NCI-H146 treated with DMSO at 0.1 percent for 48 hours (cell line): ENCODE measurements at regions not wholly inside any gene's neighbourhood (a gene's known extent, or its start where the extent isn't known, plus 50 kb on each side); places are given as distances from the start of the nearest gene placed in this dataset.

ENCODE experiments used
- DNase-seq: peaks from one replicate; lab custom pipeline; 2025; ENCODE audit not compliant: unreplicated experiment; lab: John Stamatoyannopoulos, UW

DNA sequence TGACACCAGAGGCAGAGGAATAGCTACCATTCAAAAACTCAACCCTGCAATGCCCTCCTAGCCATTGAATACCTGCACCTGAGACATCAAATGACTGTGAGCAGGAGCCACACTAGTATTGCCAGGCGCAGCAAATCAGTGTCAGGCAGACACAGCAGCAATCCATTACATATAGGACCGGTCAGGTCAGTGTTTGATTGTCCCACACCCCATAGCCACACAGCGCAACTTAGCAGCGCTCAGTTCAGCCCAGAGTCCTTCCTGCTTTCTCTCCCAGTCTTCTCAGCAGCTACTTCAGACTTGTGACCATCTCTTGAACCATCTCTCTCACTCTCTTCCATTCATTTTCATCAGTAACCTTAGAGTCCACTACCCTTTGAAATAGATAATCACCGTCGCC, 181.6 kb upstream of the GPR12 start:
- DNase-seq = no peak

DNA sequence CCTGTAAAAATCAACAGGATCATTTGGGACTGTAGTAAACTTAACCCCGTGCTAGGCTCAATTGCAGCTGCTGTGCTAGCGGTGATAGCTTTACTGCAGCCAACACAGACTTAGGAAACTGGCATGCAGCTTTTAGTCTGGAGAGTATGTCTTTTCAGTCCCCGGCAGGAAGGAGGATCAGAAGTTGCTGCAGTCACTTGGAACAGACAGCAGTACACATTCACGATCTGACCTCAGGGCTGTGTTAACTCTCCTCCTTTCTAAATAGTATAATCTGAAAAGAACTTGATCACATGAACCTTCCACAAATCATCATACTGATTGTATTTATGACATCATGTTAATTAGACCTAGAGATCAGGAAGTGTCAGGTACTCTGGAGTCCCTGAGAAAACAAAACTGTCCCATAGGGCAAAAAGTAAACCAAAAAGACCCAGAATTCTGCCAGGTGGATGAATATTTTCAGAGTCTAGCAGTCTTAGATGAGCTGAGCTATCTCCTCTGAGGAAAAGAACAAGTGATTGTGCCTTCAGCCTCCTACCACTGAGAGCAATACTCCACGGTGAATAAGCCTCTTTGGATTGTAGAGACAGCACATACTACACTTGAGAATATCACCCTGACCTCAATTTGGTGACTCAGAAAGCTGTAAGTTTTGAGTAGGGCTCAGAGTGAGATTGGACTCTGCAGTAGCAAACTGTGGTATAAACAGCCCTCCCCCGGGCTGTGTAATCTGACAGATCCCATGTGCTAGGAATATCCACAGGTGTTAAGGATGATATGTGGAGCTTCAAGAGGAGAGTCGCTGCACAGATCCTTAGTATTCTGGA, 181.0 kb upstream of the GPR12 start:
- DNase-seq = no peak

DNA sequence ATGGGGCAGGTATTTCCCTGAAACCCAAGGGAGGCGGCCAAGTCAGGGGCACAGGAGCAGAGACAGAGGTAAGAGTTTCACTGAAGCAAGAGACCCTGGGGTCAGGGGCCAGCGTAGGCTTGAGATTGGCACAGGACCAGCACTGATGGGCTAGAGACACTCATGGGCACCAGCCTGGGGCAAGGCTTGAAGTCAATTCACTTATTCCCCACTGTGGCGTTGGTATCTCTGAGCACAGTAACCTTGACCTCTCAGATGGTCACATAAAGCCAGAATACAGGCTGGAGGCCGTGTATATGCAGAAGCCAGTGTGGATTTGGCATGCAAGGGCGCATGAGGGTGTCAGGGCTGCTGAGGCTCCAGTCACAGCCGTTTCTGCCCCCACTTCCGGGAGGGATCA, 173.5 kb upstream of the GPR12 start:
- no peak for DNase-seq

DNA sequence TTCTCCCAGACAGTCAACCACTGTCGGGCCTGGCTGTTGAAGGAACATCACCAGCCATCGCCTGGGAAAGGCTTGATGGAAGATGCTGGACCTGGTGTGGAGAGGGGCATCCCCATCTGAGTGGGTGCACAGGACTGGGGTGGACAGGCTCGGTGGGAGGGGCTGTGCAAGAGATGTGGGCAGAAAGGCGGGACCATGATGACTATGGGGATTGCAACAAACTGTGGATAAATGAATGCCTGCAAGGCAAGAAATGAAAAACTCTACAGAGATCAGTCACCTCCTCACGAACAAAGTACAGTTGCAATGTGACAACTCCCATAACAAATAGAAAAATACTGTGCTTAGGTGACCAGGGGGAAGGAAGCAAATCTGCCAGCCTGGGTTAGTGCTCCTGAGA, 171.9 kb upstream of the GPR12 start:
- DNase-seq = no peak

DNA sequence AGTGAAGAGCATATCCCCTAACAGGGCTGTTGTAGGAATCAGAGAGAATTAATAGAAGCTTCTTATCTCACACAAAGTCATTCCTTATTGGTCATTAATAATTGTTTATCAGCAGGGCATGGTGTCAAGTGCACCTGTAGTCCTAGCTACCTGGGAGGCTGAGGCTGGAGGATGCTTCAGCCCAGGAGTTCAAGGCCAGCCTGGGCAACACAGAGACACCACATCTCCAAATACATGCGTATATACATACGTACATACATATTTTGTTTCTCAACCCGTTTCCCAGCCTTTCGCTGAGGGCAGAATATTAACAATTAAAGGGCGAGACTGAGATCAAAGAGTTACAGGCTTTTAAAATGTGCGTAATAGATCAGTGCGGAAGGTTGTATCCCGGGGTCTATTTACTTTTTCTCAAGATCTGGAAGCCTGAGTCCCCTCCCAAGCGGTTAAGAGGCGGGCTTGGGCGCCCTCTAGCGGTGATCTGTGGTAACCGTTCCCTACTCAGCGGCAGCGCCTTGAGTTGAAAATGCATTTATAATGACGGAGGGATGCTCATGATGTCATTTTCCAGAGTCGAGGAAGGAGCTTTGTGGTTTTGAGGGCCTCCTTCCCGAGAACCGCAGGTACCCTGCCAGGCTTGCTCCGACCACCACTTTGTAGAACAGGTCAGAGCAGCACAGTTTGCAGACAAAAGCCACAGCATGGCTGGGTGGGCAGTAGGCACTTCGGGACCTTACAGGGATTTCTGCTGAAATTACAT, 169.6 kb upstream of the GPR12 start:
- DNase-seq = peak; percentile 59

DNA sequence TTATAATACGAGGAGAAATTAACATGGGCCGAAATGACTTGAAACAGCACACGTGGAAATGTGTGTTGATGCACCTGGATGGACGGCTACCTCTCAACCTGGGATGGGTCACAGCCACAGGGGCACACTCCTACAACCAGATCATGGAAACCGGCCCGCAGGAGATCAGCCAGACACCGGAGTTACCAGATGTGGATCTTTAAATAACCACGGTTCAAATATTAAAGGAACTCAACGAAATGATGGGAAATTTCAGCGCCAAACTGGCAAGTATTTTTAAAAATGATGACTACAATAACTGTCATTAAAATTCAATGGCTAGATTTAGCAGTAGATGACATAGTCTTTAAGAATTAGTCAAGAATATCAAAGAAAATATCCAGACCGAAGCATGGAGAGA, 166.9 kb upstream of the GPR12 start:
- DNase-seq = no peak

DNA sequence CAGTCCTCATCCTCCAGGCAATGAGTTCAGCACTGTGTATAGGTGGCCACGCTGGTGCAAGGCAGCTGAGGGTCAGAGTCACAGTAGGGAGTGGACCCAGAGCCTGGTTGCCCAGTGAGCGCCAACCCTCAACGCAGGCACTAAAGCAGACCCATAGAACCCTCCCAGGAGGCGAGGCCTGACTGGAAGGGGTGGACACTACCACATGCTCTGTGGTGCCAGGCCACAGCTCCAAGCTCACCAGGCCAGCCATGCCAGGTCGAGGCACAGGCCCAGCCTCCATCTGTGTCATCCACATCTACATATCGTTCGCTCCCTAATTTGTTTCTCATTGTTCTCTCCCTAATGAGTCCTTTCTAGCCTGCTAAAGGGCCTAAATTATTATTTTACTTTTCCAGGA, 165.8 kb upstream of the GPR12 start:
- no peak for DNase-seq

DNA sequence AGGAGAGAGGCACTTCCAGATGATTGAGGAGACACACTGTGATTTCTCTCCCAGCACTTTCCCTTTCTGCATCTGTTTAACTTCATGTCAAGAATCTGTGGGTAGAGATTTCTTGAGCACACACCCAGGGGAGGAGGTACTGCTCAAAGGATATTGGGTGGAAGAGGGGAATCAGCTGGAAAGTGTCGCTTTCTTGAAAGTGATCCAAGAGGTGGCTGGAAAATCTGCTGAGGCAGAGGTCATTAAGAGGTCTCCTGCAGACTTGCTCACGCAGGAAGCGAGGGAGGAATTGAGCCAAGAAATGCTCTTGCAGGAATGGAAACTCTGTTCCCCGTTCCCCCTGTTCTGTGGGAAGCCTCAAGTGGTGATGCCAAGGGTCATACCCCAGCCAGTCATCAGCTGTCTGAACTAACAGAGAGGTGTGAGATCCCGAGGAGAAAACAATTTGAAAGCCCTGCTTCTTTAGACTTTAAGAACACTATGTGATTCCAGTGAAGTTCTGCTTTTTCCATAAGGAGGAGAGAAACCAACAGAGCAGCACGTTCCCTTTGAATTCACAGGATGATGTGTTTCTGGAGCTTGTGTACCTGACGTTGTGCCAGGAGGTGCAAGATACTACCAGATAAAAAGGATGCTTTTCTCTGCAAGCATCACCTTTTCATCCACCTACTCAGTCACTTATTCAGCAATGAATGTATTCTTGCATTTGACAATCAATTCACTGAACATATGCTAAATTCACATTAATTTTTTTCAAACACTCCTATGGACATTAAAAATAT, 163.4 kb upstream of the GPR12 start:
- no peak for DNase-seq

DNA sequence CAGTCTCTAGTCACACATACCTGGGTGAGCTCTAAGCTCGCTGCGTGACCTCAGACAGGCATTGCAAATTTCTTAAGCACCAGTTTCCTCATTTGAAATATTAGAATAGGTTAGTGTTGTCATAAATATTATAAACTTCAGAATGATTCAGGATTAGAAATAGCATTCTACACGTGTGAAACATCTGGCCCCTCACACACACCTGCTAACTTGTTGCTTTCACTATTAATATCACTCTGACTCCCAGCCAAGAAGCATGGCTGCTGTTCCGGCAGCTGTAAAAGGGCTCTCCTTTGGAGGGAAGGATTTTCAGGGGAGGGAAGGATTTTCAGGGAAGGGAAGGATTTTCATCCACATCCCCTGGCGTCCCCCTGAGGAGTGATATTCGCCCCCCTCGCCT, 161.3 kb upstream of the GPR12 start:
- no peak for DNase-seq

DNA sequence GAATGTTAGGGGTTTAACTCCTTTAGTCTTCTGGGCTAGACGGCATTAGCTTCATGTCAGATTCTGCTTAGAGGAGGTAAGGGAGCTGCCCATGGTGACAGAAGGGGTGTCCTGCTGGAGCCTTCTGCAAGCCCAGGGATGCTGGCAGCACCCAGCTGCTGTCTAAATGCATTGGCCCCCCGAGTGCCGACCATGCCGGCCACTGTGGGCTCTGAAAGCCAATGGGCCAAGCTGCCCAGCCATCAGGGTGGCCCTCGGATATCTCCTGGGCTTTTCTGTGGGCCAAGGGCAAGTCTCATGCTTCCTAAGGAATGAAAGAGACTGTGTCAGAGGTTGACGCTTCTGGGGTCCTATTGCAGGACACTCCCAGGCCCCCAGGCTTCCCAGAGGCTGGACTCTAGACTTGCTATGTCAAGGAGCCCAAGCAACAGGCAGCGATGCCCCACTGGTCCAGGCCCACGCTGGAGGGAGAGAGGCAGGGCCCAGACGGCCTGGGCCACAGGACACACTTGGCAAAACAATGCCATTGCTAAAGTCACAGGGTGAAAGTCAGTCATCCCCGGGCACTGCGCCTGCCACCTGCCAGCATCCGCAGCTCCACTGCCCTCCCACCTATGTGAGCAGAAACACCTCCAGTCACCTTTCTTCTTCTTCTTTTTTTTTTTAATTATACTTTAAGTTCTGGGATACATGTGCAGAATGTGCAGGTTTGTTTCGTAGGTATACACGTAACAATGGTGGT, 160.2 kb upstream of the GPR12 start:
- DNase-seq = no peak

DNA sequence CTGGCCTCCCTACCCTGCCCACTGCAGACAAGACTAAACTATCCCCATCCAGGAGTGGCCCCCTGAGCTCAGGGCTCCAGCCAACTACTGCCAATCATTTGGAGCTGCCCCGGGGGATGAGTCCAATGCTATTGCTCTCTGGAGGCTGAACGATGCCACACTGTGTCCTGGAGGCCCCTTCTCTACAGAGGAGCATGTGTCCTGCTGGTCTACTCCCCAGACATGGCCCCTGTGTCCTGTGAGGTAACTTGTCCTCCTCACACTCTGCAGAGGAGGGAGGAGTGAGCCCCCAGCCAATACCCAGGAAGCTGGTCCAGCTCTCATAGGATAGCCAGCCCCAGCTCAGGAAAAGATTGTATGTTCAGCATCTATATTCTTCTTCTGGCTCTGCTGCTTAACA, 159.1 kb upstream of the GPR12 start:
- DNase-seq = no peak

DNA sequence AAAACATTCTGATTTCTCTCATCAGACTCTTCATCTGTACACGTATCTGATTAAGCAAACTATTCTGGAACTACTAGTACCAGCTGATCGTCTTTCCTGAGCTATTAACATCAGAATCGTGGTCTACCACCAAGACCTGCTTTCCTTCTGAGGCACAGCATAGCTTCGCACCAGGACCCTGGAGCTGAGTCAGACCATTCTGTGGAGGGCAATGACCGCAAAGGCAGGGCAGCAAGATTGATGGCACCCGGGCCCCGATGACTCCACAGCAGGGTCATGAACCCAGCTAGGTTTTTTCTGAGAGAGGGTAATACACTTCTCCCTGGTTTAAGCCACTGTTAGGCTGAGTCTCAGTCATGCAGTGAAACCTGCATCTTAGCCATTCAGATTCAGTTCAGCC, 158.7 kb upstream of the GPR12 start:
- no peak for DNase-seq

DNA sequence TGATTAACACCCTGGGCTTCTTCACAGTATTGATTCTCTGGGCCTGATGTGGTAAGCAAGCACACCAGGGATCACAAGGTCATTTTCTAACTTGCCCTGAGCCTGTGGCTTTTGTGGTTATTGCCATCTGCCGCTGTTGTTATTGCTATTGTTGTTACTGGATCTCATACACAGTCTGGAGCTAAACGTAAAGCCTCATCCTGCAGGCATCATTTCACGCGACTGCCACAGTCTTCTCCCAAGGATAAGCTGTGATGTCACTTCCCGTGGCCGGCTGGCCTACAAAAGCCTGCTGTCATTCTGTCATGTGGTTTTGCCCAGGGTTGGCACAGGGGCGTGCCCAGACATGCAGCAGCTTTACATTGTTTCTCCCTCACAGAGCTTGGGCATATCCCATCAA, 154.0 kb upstream of the GPR12 start:
- DNase-seq = peak; percentile 40

DNA sequence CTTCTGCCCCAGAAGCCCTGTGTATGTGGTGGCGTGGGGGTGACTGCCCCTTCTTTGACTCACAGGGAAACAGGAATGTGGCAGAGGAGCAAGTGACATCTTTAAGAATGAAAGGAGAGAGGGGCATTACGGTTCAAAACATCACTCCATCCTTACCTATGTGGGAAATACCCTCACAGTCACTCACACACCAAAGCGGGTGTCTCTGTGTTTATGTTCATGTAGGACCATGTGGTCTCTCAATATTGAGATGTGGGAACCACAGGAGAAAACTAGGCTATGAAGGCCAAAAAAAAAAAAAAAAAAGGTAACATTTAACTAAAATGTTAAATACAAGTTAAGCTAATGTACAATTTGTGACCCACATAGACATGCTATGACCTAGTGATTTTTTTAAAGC, 153.6 kb upstream of the GPR12 start:
- DNase-seq = no peak

DNA sequence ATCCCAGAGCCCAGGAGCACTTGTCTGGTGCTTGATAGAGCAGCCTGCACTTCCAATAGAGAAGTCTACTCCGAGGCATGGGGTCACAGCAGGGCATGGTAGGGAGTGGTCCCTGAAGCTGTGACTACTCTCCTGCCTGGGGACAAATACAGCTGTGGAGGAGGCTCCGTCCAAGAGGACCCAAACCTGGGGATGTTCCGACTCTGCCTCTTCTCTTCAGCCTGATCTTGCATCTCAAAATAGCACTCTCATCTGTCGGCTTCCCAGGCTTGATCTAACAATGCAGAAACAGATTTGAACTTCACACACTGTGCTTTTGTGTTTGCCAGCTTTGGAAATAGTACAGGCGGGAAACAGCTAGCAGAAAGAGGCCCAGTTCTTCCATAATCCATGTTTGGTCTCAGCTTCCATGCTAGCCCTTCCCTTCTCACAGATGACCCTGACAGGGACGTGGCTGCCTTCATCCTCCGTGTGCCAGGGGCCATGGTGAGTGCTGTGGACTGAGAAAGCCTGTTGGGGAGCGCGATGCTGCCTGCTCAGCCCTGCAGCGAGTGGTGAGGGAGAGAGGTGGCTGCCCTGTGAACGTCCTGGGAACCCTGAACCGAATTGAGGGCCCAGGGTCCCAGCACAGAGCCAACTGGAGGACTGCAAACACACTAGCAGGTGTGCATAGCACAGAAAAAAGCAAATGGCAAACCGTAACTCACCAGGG, 150.3 kb upstream of the GPR12 start:
- no peak for DNase-seq

DNA sequence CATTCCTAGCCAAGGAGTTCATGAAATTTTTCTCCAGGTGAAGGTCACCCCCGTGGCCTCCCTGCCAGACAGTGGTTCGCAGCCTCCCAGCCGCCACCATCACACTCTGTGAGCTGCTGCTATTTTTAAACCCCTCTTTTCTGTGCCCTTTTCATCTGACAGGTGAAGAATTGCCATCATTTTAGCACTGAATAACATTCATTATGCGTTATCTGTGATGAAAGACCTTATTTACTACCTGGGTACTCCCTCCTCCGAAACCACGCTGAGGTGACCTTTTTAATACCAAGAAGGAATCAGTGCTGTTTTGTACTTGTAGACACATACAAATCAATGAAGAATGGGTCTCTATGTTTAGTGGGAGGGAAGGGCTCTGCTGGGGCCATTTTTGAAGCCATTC, 148.9 kb upstream of the GPR12 start:
- no peak for DNase-seq

DNA sequence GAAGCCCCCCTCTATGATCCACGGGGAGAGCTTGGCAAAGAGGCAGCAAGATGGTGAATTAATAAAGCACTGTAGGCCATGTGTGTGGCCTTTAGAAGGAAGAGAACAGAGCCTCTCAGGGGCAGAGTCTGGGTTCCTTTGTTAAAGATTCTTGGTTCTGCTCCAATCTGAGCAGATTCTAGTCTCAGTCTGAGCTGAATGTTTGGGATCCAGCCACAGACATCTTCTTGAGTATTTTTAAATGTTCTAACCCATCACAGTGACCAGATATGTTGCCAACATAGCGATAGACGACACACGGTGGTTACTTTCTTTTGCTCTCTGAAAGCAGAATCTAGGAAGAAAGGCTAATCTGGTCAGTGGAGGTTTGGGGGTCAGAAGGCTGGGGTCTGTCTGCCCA, 147.5 kb upstream of the GPR12 start:
- DNase-seq = no peak

DNA sequence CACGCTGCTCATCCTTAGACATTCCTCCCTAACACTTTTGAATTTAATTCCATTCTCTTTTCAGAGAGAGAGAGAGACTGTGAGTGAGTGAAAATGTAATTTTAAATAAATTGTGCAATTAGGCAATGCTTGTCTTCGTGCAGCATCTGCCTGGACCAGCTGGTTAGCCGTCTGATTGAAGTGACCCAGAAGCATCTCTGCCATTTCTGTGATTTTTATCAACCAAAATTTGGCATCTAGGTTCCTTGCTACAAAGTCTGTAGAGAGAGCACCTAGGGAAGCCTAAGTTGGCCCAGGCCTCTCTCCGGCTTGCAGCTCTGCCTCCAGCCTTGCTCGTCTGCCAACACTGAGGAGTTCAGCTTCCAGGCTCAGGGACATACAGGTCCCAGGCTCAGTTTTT, 138.6 kb upstream of the GPR12 start:
- no peak for DNase-seq

DNA sequence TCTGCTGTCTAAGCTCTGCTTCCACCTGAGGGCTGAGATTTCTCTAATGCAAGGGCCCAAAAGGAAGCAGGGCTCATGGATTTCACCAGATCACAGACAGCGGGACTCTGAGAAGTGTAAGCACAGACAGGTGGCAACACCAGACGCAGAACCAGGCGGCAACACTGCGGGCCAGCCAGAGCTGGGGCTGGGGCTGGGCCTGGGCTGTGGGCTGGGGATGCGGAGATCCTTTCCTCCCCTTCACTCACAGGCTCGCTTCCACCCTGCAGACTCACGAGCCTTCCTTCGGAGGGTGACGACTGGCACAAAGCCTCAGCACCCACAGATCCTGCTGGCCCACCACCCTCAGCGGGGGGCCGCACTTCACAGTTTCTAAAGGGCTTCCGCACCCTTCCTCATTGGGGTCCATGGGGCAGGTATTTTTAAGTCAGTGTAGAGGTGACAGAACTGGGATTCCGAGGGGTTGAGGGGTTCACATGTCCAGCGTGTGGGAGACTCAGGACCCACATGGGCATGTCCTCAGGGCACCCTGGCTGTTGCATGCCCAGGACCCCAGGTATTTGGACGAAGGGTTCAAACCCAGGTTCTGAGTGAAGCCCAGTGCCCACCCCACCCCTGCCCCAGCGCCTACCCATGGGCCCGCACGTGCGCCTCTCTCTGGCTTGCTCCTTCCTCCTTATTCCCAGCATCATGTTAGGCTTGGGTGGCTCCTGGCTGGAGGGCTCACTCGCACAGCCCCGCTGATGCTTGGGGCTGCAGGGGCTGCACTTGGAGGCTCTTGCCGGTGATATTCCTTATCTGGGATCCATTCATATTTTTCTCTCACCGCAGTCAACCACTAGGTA, 137.3 kb upstream of the GPR12 start:
- DNase-seq = no peak
